Dendritic cell treated with granulocyte-macrophage colony-stimulating factor and Interleukin-4, amounts not matched to agents 40 ng/mL and 50 ng/mL, for 4 days (primary cell): ENCODE measurements at regions not wholly inside any gene's neighbourhood (a gene's known extent, or its start where the extent isn't known, plus 50 kb on each side); places are given as distances from the start of the nearest gene placed in this dataset.
"Not testable (repeated sequence)": the region's sequence is repeated elsewhere in the genome, so short reads cannot be mapped to it uniquely, and the experiment has no call there.

Source experiments
- H3K27ac Mint-ChIP-seq: one replicate; pipeline ENCODE4 v1.8.0; 2022; ENCODE audit warnings: mild to moderate bottlenecking, mixed read lengths
- H3K27me3 Mint-ChIP-seq: one replicate; pipeline ENCODE4 v1.8.0; 2022; ENCODE audit warnings: mild to moderate bottlenecking, mixed read lengths
- H3K36me3 Mint-ChIP-seq: one replicate; pipeline ENCODE4 v1.8.0; 2022; ENCODE audit warnings: low read depth, mixed read lengths
- H3K4me1 Mint-ChIP-seq: one replicate; pipeline ENCODE4 v1.8.0; 2022; ENCODE audit warnings: low read depth, mixed read lengths
- H3K4me3 Mint-ChIP-seq: one replicate; pipeline ENCODE4 v1.8.0; 2022; ENCODE audit warnings: mild to moderate bottlenecking, moderate library complexity, mixed read lengths
- H3K9me3 Mint-ChIP-seq: one replicate; pipeline ENCODE4 v1.8.0; 2022; ENCODE audit warnings: mixed read lengths
- intact Hi-C: fragments of 100-400 bp; cut with micrococcal nuclease; formaldehyde crosslinking; loops from one replicate; pipeline ENCODE4 v1.15.0; 2022

DNA sequence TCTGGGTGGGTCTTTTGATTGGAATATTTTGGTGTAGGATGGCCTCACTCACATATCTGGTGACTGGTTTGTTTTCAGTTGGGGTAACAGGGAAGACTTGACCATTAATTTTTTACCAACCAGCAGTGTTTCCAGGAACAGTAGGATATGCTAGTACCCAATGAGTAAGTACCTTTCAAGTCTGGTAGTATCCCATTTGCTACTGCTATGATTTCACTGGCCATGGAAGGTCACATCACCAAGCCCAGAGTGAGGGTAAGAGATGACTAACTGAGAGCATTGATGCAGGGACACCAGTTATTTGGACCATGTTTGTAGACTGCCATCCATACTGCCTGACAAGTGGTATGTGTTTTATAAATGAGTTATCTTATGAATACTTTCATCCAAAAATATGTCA, 277.7 kb downstream of the MAP2K6 start:
- peaks cover 14% of the 10 kb centered on the region for H3K27me3 Mint-ChIP-seq
- no peak overlapping the region for H3K27ac Mint-ChIP-seq
- peaks cover 28% of the 10 kb centered on the region for H3K9me3 Mint-ChIP-seq
- intact Hi-C loops, result no loop called here
- no peaks in the 10 kb centered on the region for H3K36me3 Mint-ChIP-seq
- no peaks in the 10 kb centered on the region for H3K4me1 Mint-ChIP-seq
- no peak overlapping the region for H3K4me3 Mint-ChIP-seq

DNA sequence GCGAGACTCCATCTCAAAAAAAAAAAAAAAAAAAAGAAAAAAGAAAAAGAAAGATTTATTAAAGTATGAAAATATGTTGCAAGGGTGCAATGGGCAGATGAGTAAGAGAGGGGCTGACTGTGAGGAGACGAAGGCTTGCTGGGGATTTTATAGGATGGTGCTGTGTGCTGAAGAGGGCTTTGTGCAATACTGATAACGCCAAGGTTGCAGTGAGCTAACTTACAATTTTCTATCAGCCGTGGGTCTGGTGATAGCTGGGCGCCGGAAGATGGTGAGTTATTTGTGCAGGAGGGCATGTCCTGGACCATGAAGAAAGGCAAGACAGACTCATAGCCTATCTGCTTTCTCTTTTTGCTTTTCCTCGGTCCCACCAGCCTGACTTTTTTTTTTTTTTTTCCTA, 281.1 kb downstream of the MAP2K6 start:
- no peaks in the 10 kb centered on the region for H3K36me3 Mint-ChIP-seq
- no peak overlapping the region for H3K27ac Mint-ChIP-seq
- intact Hi-C loops, result no loop called here
- no peak overlapping the region for H3K4me3 Mint-ChIP-seq
- H3K27me3 Mint-ChIP-seq, result peaks cover 26% of the 10 kb centered on the region
- peaks cover 32% of the 10 kb centered on the region for H3K9me3 Mint-ChIP-seq
- no peaks in the 10 kb centered on the region for H3K4me1 Mint-ChIP-seq

DNA sequence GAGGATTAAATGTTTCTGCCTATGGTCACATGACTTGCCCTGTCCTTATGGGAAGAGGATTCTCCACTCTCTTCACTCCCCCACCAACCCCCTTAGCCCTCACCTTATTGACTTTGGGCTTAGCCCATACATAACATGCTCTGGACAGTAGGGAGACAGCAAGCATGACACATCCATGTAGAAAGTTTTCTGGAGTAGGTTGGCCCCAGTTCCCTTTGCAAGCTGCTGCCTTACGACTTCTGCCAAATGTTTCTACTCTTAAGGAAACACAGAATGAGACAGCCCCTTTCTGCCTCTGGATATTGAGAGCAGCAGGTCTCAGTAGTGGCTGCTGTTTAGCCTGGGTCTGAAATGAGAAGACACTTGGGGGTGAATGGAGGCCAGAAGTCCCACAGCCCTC, 282.2 kb downstream of the MAP2K6 start:
- H3K36me3 Mint-ChIP-seq, result no peaks in the 10 kb centered on the region
- H3K9me3 Mint-ChIP-seq, result peaks cover 32% of the 10 kb centered on the region
- H3K4me1 Mint-ChIP-seq, result no peaks in the 10 kb centered on the region
- no peak overlapping the region for H3K4me3 Mint-ChIP-seq
- H3K27me3 Mint-ChIP-seq, result peaks cover 32% of the 10 kb centered on the region
- intact Hi-C loops, result no loop called here
- no peak overlapping the region for H3K27ac Mint-ChIP-seq

DNA sequence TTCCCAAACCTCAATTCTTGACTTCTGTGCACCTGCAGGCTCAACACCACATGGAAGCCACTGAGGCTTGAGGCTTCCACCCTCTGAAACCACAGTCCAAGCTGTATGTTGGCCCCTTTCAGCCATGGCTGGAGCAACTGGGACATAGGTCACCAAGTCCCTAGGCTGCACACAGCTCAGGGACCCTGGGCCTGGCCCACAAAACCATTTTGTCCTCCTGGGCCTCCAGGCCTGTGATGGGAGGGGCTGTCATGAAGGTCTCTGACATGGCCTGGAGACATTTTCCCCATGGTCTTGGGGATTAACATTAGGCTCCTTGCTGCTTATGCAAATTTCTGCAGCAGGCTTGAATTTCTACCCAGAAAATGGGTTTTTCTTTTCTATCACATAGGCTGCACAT, 283.9 kb downstream of the MAP2K6 start:
- H3K9me3 Mint-ChIP-seq, result peaks cover 32% of the 10 kb centered on the region
- H3K4me3 Mint-ChIP-seq, H3K4me1 Mint-ChIP-seq, H3K27ac Mint-ChIP-seq, intact Hi-C loops, H3K36me3 Mint-ChIP-seq: not testable (repeated sequence)
- peaks cover 40% of the 10 kb centered on the region for H3K27me3 Mint-ChIP-seq

DNA sequence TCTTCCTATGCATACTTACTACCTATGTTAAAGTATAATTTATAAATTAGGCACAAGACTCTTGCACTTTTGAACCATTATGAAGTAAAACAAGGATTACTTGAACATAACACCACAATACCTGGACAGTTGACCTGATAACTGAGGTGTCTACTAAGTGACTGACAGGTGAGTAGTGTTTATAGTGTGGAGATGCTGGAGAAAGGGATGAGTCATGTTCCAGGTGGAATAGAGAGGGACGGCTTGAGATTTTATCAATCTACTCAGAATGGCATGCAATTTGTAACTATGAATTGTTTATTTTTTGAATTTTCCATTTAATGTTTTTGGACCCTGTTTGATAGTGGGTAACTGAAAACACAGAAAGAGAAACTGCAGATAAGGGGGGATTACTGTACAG, 287.6 kb downstream of the MAP2K6 start:
- intact Hi-C loops, result no loop called here
- Mint-ChIP-seq H3K36me3 (no peaks in the 10 kb centered on the region), H3K9me3 (peaks cover 41% of the 10 kb centered on the region), H3K27me3 (peaks cover 52% of the 10 kb centered on the region), H3K4me1 (peaks cover 10% of the 10 kb centered on the region), H3K4me3 (no peak overlapping the region), H3K27ac (no peak overlapping the region)

DNA sequence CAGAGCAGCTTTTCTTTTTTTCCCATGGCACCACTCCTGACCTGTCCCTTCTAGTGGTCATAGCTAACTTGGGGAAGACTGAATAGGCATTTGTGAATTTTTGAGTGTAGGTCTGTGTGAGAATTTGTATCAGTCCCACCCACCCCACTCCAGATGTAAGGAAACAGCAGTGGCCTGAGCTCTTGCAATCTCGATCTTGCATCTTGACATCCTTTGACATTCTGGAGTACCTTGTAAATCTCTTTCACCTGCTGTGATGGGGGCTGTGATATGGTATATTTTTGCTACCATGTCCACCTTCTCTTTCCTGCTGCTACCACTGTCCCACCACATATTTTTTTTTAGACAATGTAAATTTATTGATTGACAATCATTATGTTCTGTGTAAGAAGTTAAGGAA, 289.3 kb downstream of the MAP2K6 start:
- Mint-ChIP-seq H3K27ac (no peak overlapping the region), H3K9me3 (peaks cover 26% of the 10 kb centered on the region), H3K4me3 (no peak overlapping the region)

DNA sequence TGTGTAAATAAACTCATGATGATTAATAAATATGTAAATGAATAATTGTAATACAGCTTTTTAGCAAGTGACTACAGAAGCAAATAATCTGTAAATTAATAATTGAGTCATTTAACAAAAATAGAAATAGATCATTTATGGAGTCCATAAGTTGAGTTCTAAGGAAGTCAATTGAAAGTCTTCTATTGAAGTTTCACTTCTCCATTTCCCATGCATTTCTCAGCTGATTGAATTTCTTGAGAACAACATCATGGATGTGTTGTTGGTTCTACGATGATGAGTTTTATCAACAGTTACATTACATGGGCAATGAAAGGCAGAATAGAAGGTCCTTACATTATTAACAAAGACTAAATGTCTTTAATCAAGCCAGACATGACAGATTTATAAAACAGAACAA, 290.4 kb downstream of the MAP2K6 start:
- Mint-ChIP-seq H3K4me1 (peaks cover 10% of the 10 kb centered on the region), H3K4me3 (no peak overlapping the region), H3K27me3 (peaks cover 56% of the 10 kb centered on the region), H3K36me3 (no peaks in the 10 kb centered on the region), H3K27ac (no peak overlapping the region), H3K9me3 (peaks cover 14% of the 10 kb centered on the region)
- intact Hi-C loops, result no loop called here

More for the DNA sequence above, 289.3 kb downstream of the MAP2K6 start:
- no peaks in the 10 kb centered on the region for H3K36me3 Mint-ChIP-seq
- intact Hi-C loops, result no loop called here
- peaks cover 58% of the 10 kb centered on the region for H3K27me3 Mint-ChIP-seq
- peaks cover 10% of the 10 kb centered on the region for H3K4me1 Mint-ChIP-seq

DNA sequence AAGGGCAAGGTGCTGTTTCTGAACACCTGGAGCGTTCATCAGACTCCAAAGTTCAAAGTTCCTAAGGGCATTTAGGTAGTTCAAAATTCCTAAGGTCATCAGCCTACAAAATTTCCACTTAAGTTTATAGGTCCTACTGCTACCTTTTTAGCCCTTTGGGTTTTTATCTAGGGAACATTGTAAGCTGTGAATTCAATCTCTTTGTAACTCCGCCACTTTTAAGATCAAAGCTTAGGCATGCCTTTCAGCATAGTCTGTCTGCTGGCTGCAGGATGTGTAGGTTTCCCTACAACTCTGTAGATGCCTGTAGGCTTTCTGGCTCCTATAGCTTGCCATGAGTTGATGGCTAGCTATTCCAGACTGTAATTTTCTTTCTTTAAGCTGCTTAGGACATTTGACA, 291.6 kb downstream of the MAP2K6 start:
- H3K9me3 Mint-ChIP-seq, result peaks cover 9% of the 10 kb centered on the region
- no peak overlapping the region for H3K4me3 Mint-ChIP-seq
- intact Hi-C loops, result no loop called here
- H3K27me3 Mint-ChIP-seq, result peaks cover 59% of the 10 kb centered on the region
- no peaks in the 10 kb centered on the region for H3K36me3 Mint-ChIP-seq
- H3K27ac Mint-ChIP-seq, result no peak overlapping the region
- H3K4me1 Mint-ChIP-seq, result peaks cover 10% of the 10 kb centered on the region

DNA sequence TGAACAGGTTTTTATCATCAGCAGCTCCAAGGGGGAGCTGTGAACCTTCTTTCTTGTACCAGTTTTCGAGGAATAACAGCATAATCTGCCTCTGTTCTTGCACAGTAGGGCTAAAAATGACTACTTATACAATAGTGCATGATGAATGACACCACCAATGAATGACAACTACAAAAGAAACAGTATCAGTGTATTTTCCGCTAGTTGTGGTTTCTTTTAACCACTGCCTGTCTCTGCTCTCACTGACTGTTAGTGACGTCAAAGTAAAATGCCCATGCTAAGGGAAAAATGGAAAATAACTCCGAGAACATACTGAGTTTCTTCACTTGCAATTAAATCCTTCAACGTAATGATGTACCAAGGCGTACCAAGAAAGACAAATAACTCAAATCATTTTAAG, 294.9 kb downstream of the MAP2K6 start:
- peaks cover 4% of the 10 kb centered on the region for H3K9me3 Mint-ChIP-seq
- intact Hi-C loops, result no loop called here
- H3K4me3 Mint-ChIP-seq, result no peak overlapping the region

DNA sequence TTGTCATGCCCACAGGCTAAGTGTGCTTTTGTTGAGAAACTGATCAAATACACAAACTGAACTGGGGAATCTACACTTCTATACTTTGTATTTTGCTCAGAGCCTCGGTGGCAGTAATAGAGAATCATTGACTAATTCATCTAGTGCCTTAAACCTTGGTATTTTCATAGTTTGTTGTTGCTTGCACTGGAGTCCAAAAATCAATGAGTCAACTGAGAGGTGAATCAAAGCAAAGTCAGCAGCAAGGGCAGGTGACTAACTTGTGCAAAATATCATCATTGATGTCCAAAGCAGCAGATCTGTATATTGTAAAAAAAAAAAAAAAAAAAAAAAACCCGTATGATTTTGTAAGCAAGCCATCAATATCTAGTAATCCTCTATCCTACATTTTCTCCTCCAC, 296.4 kb downstream of the MAP2K6 start:
- no peak overlapping the region for H3K4me3 Mint-ChIP-seq
- intact Hi-C loops, result no loop called here

More for the DNA sequence above, 294.9 kb downstream of the MAP2K6 start:
- Mint-ChIP-seq H3K36me3 (no peaks in the 10 kb centered on the region), H3K27ac (no peak overlapping the region), H3K27me3 (peaks cover 48% of the 10 kb centered on the region), H3K4me1 (peaks cover 3% of the 10 kb centered on the region)

DNA sequence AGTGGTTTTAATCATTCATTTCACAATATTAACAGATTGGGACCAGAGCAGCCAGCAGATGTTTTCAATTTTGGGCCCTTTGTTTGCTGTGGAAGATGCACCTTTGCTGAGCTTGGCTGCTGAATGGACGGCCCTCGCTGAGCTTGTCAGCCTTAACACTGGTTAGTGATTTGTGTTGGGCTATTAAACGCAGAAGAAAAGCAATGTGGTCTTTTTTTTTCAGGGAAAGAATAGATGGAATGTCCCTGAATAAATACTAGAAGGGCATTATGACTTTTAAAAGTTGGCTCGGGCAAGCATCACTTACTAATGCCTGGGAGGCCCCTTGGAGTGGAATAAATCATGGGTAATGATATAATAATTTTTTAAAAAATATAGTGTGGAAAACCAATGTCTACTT, 297.0 kb downstream of the MAP2K6 start:
- Mint-ChIP-seq H3K4me3 (no peak overlapping the region), H3K4me1 (no peaks in the 10 kb centered on the region), H3K36me3 (no peaks in the 10 kb centered on the region), H3K9me3 (no peaks in the 10 kb centered on the region), H3K27ac (no peak overlapping the region), H3K27me3 (peaks cover 42% of the 10 kb centered on the region)
- intact Hi-C loops, result no loop called here

More for the DNA sequence above, 296.4 kb downstream of the MAP2K6 start:
- no peaks in the 10 kb centered on the region for H3K9me3 Mint-ChIP-seq
- H3K36me3 Mint-ChIP-seq, result no peaks in the 10 kb centered on the region
- H3K4me1 Mint-ChIP-seq, result no peaks in the 10 kb centered on the region
- no peak overlapping the region for H3K27ac Mint-ChIP-seq
- peaks cover 47% of the 10 kb centered on the region for H3K27me3 Mint-ChIP-seq

DNA sequence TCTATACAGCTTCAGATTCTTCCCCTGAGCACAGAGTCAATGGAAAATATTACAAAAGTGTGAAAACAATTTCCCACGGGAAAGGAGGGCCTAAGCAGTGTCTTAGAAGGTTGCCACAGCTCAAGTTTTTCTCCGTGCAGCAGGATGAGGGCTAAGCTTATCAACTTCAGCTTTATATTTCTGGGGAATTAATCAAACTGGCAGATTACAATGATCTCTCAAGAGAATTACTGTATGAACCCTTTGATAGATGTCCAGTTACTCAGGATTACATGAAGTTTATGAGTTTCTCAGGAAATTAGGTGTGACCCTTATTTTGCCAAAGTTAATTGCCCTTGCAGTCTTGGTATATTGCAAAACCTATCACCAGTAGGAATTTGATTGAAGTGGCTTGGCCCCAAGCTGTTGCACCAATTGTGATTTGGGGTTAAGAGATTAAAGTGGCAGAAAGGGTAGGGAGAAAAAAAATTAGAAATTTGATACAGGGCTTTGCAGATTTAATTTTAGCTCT, 298.4 kb downstream of the MAP2K6 start:
- peaks cover 37% of the 10 kb centered on the region for H3K27me3 Mint-ChIP-seq
- no peaks in the 10 kb centered on the region for H3K36me3 Mint-ChIP-seq
- intact Hi-C loops, result no loop called here
- H3K9me3 Mint-ChIP-seq, result no peaks in the 10 kb centered on the region
- no peaks in the 10 kb centered on the region for H3K4me1 Mint-ChIP-seq
- no peak overlapping the region for H3K27ac Mint-ChIP-seq
- no peak overlapping the region for H3K4me3 Mint-ChIP-seq

DNA sequence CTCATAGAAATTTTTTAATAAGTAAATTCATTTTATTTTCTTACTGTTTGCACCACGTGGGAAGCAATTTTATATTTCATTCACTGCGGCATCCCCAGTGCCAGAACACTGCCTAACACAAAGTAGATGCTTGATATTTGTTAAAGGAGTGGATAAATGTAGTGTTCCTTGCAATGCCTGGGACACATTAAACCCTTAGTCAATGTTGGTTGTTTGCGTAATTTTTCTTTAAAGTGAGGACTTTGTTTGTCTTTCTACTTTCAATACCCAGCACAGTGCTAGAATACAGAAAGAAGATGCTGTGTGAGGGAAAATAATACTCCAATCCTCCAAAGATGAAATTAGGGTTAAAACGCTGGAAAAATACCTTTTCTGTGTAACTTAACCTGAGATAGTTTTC, 299.3 kb downstream of the MAP2K6 start:
- Mint-ChIP-seq H3K27me3 (peaks cover 37% of the 10 kb centered on the region), H3K27ac (no peak overlapping the region), H3K4me3 (no peak overlapping the region), H3K9me3 (no peaks in the 10 kb centered on the region), H3K4me1 (no peaks in the 10 kb centered on the region), H3K36me3 (no peaks in the 10 kb centered on the region)
- intact Hi-C loops, result no loop called here

DNA sequence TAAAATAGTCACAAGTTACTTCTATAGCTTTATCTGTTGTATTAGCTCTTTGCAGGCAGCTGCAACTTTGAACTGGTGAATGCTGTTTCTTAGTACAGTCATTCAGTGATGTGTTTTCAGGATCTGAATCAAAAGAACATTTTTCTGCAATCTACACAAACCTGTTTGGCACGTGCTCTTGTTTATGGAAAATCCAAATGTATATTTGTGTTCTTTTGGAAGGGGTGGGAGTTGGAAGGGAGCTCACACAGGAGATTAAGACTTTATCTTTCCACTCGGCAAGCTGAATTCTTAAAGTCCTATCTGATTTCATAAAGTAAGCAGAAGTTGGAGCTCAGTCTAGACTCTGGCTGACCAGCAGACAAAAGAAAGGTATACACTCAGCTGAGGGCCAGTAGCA, 300.2 kb downstream of the MAP2K6 start:
- intact Hi-C loops, result no loop called here
- H3K4me3 Mint-ChIP-seq, result no peak overlapping the region
- no peaks in the 10 kb centered on the region for H3K9me3 Mint-ChIP-seq
- peaks cover 34% of the 10 kb centered on the region for H3K27me3 Mint-ChIP-seq
- H3K27ac Mint-ChIP-seq, result no peak overlapping the region
- no peaks in the 10 kb centered on the region for H3K4me1 Mint-ChIP-seq
- H3K36me3 Mint-ChIP-seq, result no peaks in the 10 kb centered on the region

DNA sequence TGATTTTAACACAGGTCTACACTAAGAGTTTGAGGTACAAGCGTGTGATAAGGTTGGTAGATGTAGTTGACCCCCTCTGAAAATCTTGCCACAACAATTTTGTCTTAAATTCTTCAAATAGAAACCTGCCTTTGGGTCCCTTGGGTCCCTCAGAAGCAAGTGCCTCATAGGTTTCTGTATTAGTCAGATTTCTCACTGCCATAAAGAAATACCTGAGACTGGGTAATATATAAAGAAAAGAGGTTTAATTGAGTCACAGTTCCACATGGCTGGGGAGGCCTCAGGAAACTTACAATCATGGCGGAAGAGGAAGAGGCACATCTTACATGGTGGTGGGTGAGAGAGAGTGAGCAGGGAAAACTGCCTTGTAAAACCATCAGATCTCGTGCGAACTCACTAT, 301.2 kb downstream of the MAP2K6 start:
- no peak overlapping the region for H3K4me3 Mint-ChIP-seq
- no peaks in the 10 kb centered on the region for H3K9me3 Mint-ChIP-seq
- H3K27ac Mint-ChIP-seq, result no peak overlapping the region
- H3K4me1 Mint-ChIP-seq, result no peaks in the 10 kb centered on the region
- H3K27me3 Mint-ChIP-seq, result peaks cover 26% of the 10 kb centered on the region
- H3K36me3 Mint-ChIP-seq, result no peaks in the 10 kb centered on the region
- intact Hi-C loops, result no loop called here
